Astrocyte of the hippocampus (primary cell): ENCODE measurements at regions not wholly inside any gene's neighbourhood (a gene's known extent, or its start where the extent isn't known, plus 50 kb on each side); places are given as distances from the start of the nearest gene placed in this dataset.

Source experiments
- DNase-seq: peaks from one replicate; pipeline ENCODE4 v3.0.0; 2011; ENCODE audit warnings: low read depth, low spot score

DNA sequence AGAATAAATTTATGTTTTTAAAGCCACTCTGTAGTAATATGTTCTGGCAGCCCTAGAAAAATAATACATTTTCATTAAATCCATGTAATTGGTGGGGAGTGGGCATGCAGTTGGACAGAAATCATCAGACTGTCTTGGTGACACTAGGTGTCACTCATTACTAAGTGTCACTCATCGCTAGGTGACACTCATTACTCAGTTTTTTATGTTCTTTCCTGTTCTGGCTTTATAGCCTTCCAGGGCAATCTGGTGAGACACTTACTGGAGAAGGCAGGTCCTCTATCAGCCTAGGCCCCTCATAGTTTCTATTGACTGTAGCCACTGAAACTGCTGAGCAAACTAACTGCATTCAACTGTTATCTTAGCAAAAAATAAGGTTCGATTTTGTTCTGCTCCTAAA, 542.1 kb downstream of the SLITRK1 start:
- DNase-seq = no peak

GRCh38 chr13:83333614-83334388, 548.5 kb downstream of the SLITRK1 start:
- no peak for DNase-seq

- DNase-seq = no peak
Measured at GRCh38 chr13:83332751-83333150, 549.5 kb downstream of the SLITRK1 start.

GRCh38 chr13:83327091-83327490, 555.2 kb downstream of the SLITRK1 start:
- DNase-seq = no peak

- peak; percentile 45 for DNase-seq
Measured at GRCh38 chr13:83325125-83325853, 557.0 kb downstream of the SLITRK1 start.

- peak; percentile 11 for DNase-seq
Measured at GRCh38 chr13:83311886-83312577, 570.2 kb downstream of the SLITRK1 start.

DNA sequence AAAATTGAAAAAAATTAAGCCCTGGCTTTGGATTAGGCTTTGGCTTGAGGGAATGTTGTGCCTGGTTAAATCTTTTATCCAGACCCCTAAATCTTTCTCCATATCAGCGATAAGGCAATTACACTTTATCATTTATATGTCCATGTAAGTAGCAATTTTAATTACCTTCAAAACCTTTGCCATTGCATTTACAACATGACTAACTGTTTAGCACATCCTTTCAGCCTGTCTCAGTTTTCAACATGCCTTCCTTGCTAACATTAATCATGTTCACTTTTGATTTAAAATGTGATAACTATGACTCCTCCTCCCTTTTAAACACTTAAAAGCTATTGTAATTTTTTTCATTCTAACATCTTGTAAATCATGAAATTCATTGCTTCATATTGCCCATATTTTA, 583.7 kb downstream of the SLITRK1 start:
- no peak for DNase-seq

DNA sequence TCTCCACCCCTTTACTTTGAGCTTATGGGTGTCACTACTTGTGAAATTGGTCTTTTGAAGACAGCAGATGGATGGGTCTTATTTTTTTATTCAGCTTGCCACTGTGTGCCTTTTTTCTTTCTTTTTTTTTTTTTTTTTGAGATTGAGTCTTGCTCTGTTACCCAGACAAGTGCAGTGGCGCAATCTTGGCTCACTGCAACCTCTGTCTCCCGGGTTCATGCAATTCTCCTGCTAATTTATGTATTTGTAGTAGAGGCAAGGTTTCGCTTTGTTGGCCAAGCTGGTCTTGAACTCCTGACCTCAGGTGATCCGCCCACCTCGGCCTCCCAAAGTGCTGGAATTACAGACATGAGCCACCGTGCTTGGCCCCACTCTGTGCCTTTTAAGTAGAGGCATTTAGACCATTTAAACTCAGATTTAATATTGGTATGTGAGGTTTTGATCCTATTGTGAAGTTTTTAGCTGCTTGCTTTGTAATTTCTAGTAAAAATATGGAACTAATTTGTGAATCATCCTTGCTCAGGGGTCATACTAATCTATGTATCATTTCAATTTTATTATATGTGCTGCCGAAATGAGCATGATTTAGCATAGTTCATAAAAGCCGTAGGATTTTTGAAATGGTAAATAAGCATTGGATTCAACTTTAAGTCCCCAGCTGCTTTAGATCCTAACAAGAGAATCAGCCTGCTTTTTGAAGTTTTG, 584.5 kb downstream of the SLITRK1 start:
- DNase-seq = no peak

DNA sequence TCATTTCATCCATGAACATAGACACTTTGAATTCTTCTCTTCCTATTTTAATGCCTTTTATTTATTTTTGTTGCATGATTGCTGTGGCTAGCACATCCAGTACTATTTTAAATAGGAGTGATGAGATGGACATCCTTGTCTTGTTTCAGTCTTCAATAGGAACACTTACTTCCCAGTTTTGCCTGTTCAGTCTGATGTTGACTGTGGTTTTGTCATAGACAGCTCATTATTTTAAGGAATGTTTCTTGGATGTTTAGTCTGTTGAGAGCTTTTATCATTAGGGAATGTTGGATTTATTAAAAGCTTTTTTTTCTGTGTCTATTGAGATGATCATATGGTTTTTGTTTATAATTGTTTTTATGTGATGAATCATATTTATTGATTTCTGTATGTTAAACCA, 586.6 kb downstream of the SLITRK1 start:
- DNase-seq = no peak

DNA sequence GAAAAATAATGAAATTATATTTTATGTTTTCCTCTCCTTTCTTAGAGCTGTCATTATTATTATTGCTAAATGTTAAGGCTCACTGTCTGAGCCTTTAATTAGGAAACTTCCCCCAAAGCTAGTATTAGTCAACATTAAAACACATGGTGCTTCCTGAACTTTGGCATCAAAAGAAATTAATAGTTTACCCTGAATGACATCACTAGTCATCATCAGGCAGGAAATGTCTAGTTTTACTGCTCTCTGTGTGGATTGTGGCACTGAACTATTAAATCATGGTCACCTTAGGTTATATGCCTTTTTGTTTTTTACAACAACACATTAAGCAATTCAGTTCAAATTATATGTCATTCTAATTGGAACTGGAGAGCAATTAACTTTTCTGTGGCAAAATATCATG, 595.5 kb downstream of the SLITRK1 start:
- no peak for DNase-seq

DNA sequence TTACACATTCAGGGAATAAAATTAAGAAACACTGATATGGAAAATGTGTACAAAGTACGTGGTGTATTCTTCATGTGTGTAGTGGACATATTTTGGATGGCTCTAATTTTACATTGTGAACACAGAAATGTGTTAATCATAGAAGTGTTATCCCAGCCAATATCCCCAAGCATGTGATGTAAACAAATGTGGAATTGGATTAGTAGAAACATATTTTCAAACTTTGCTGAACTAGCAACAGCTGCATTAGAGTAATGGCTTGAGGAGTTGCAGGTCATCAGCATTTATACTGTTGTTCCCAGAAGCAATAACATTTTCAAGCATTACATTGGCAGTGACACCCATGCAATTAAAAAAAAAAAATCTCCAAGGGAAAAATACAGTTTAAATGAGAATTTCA, 600.6 kb downstream of the SLITRK1 start:
- DNase-seq = no peak

DNA sequence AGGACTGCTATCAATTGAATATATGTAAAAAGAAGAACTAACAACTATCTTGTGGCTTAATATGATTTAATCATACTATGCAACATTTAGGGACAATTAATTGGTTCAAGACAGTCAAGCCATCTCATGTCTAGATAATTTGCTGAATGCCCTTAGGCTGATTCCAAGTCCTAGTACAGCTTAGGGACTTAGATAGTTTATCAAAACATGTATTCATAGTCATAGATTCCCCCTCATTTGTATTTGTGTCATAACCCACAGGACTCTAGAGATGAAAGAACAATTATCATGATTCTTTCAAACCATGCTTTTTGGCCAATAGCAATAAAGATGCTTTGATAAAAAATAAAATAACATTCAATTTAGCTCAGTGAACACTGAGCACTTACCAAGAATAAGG, 607.6 kb downstream of the SLITRK1 start:
- no peak for DNase-seq

- DNase-seq = no peak
Measured at GRCh38 chr13:83272652-83273240, 609.5 kb downstream of the SLITRK1 start.

DNA sequence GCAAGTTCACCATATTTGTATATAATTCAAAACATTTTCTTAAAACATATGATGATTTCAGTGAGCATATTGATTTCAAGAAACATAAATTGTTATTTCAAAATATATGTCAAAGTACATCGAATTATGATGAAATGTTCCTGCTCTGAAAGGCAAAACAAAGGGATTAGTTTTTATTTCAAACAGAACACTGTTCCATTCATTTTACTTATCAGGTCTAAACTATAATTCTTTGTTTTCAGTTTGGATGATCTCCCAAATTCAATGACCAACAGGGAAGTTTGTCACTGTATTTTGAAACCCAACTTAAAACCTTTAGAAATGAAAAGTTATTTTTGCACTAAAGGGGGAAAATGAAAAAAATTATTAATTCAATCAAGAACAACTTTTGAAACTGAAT, 610.2 kb downstream of the SLITRK1 start:
- DNase-seq = no peak

DNA sequence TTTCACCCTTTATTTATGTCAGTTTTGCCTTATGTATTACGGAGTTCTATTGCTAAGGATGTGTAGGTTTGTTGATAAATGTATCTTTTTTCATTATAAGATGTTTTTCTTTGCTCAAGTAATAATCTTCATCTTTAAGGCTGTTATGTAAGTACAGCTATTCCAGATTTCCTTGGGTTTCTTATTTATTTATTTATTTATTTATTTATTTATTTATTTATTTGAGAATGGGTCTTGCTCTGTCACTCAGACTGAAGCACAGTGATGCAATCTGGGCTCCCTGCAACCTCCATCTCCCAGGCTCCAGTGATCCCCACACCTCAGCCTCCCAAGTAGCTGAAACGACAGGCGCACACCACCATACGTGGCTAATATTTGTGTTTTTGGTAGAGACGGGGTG, 617.0 kb downstream of the SLITRK1 start:
- DNase-seq = no peak

DNA sequence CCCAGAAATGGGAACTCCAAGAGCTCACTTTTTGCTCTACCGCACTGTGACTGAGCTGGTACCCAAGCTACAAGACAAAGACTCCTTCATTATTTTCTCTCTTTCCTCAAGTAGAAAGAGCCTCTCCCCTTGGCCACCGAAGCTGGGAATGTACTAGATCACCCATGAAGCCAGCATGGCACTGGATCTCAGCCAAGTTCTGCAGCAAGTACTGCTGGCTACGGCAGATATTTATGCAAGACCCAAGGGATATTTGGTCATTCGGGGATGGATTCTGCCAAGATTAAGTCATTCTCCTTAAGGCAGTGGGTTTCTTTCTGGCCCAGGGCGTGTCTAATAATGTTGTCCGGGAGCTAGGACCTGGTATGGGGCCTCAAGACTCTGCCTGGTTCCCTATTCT, 633.5 kb downstream of the SLITRK1 start:
- no peak for DNase-seq

- no peak for DNase-seq
Measured at GRCh38 chr13:83232626-83233025, 649.6 kb downstream of the SLITRK1 start.

DNA sequence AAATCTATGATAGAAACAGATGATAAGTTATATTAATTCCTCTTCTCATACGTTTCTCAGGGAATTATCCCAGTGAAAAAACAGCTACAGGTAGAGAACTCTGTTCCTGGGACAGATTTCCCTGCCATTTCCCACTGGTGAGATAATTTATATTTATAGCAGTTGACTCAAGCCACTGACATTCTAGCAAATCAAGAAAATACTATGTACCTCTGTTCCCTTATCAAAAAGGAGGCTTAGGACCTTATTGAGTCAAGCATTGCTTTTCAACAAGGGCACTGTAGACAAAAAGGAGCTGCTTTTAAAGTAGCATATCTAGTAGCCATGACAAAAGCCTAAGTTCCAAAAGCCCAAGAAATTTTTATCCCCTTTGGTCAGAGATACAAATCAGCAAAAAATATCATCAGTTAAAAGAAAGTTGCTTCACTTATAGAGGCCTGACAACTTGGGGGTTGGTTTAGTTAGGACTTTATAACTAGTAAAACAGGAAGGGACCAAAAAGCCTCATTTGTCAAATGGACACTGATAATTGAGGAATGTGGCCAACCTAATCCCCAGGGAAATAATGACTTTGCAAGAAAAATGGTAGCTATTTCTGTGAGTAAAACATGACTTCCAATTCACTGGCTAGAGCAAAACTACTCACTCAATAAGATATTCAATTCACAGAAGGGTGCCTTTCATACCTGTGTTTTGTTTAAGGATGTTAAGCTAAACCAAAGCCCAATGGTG, 652.5 kb downstream of the SLITRK1 start:
- peak; percentile 16 for DNase-seq

DNA sequence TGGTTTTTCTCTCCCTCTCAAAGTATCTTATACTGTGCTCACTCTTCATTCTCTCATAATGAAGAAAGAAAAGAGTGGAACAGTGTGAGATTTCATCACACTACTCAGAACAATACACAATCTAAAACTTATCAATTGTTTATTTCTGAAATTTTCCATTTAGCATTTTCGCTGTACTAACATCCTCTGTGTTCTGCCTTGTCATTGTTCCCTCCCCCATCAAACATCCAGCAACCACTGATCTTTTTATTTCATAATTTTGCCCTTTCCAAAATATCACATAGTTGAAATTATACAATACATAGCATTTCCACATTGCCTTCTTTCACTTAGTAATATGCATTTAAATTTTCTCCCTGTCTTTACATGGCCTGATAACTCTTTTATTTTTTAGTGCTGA, 658.7 kb downstream of the SLITRK1 start:
- DNase-seq = no peak

GRCh38 chr13:83221813-83222241, 660.4 kb downstream of the SLITRK1 start:
- DNase-seq = peak; percentile 39

GRCh38 chr13:83221256-83221655, 661.0 kb downstream of the SLITRK1 start:
- peak; percentile 19 for DNase-seq
